ENCODE measurements at regions not wholly inside any gene's neighbourhood (a gene's known extent, or its start where the extent isn't known, plus 50 kb on each side); places are given as distances from the start of the nearest gene placed in this dataset.
"Not testable (repeated sequence)": the region's sequence is repeated elsewhere in the genome, so short reads cannot be mapped to it uniquely, and the experiment has no call there.

- no peak for DNase-seq
Measured at GRCh38 chr7:13742811-13743210, 246.7 kb downstream of the ETV1 start.

DNA sequence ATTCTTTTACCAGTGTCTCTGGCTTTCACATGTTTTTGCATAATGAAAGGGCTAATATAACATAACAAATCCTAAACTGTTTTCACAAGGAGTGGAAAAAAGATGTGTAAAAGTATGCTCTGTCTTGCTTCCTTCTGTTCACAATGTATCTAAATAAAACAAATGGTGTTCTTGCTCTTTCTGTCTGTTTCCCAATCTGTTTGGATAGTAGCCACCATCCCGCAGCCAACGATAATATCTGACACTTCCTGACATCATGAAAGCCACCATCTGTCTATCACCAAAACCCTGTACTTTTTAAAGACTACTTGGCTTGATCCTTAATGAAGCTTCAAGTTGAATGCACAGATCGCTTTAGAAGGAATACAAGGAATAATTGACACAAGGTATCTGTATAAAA, 246.2 kb downstream of the ETV1 start:
- no peak for DNase-seq

GRCh38 chr7:13745530-13745929, 243.9 kb downstream of the ETV1 start:
- no peak for DNase-seq

GRCh38 chr7:13748998-13749397, 240.5 kb downstream of the ETV1 start:
- no peak for DNase-seq

DNA sequence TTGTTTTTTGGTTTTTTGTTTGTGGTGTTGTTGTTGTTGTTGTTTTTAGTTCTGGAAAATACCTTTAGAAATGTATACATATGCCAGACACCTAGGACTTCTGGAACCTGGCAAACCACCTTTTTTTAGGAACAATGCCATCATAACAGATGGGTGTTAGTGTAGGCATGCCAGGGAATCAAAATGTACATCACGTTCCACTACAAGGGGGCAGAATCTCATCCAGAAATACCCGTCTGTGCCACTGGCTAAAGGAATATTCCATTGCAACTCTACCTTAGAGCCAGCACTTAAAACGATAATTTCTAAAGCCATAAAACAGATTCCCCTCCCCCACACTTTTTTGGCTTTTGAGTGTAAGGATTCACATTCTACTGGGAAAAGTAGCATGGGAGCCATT, 239.8 kb downstream of the ETV1 start:
- DNase-seq: no peak

- no peak for DNase-seq
Measured at GRCh38 chr7:13751766-13752165, 237.7 kb downstream of the ETV1 start.

- DNase-seq: no peak
Measured at GRCh38 chr7:13757841-13758240, 231.6 kb downstream of the ETV1 start.

DNA sequence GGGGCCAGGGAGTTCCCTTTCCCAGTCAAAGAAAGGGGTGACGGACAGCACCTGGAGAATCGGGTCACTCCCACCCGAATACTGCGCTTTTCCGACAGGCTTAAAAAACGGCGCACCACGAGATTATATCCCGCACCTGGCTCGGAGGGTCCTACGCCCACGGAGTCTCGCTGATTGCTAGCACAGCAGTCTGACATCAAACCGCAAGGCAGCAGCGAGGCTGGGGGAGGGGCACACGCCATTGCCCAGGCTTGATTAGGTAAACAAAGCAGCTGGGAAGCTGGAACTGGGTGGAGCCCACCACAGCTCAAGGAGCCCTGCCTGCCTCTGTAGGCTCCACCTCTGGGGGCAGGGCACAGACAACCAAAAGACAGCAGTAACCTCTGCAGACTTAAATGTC, 223.6 kb downstream of the ETV1 start:
- not testable (repeated sequence) for DNase-seq

- no peak for DNase-seq
Measured at GRCh38 chr7:13770305-13770704, 219.2 kb downstream of the ETV1 start.

GRCh38 chr7:13774976-13775375, 214.5 kb downstream of the ETV1 start:
- DNase-seq: no peak

- no peak for DNase-seq
Measured at GRCh38 chr7:13777242-13777641, 212.2 kb downstream of the ETV1 start.

DNA sequence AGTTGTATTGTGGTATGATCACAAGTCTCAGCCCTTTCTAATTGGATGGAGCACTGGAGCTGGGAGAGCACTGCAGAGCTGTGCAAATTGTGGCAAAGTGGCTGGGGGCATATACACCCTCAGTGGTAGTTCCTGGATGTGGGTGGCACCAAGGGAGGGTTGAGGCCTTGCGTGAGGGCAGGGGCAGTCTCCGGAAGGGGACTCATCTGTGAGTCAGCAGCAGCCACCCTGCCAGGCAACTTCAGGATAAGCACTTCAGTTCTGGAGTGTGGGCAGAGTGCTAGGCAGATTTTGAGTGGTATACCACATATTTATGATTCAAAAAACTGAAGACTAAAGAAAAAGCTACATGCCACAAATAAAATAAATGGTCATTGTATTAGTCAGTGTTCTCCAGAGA, 210.5 kb downstream of the ETV1 start:
- DNase-seq: peak; percentile 31

DNA sequence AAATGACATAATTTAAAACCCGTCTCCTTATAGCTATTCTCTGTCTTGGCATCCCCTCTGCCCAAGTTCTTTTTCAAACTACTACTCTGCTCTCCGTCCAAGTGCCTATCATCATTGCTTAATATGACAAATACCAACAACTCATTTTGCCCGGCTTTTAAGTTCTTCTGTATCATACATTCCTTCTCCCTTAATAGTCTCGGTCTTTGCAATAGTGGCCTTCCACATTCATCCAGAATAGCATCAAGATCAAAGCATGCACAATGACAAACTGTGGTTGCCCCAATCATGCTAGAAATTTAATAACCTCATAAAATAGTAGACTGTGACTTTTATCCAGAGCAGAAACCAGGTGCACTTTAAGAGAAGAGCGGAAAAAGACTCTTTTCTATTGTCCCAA, 198.9 kb downstream of the ETV1 start:
- DNase-seq: no peak

DNA sequence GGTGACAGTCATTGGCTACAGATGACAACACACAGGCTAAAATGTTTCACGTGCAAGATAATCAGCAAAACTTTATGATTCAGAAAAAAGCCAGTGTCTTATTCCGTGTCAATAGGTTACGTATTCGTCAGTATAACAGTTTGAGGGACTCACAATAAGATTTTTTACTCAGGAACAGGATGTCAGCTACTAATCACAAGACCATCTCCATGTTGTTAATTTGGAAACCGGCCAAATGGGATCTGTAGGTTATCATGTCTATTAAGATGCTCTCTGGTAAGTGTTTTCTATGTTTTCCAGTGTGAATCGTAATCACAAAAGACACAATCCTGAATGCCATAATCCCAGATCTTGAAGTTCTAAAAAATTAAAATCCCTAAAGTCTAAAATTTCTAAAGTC, 197.3 kb downstream of the ETV1 start:
- DNase-seq: no peak

- DNase-seq: no peak
Measured at GRCh38 chr7:13793926-13794325, 195.5 kb downstream of the ETV1 start.

GRCh38 chr7:13794581-13794980, 194.9 kb downstream of the ETV1 start:
- DNase-seq: no peak

DNA sequence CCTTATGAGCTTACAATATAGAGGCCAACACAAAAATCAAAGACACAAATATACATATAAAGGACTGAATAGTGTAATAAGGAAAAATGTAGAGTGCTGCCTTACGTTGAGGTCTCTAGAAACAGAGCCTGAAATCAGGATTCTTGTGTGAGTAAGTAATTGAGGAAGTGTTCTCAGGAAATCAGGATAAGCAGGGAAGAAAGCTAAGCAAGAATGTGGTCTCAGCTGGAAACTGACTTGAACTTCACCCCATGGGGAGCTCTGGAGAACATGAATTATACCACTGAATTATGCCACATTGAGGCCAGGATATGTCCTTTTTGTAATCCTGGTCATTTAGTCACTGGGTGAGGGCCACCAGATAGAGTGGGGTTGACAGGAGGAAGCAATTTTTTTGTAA, 191.9 kb downstream of the ETV1 start:
- DNase-seq: no peak

- DNase-seq: peak; percentile 8
Measured at GRCh38 chr7:13800694-13801448, 188.6 kb downstream of the ETV1 start.

GRCh38 chr7:13801669-13802068, 187.8 kb downstream of the ETV1 start:
- no peak for DNase-seq

GRCh38 chr7:13802651-13803050, 186.8 kb downstream of the ETV1 start:
- no peak for DNase-seq

GRCh38 chr7:13803134-13803533, 186.3 kb downstream of the ETV1 start:
- DNase-seq: no peak

DNA sequence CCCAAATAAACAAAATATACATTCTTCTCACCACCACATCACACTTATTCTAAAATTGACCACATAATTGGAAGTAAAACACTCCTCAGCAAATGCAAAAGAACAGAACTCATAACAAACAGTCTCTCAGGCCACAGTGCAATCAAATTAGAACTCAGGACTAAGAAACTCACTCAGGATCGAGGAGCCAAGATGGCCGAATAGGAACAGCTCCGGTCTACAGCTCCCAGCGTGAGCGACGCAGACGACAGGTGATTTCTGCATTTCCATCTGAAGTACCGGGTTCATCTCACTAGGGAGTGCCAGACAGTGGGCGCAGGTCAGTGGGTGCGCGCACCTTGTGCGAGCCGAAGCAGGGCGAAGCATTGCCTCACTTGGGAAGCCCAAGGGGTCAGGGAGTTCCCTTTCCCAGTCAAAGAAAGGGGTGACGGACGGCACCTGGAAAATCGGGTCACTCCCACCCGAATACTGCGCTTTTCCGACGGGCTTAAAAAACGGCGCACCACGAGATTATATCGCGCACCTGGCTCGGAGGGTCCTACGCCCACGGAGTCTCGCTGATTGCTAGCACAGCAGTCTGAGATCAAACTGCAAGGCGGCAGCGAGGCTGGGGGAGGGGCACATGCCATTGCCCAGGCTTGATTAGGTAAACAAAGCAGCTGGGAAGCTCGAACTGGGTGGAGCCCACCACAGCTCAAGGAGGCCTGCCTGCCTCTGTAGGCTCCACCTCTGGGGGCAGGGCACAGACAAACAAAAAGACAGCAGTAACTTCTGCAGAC, 183.2 kb downstream of the ETV1 start:
- DNase-seq: not testable (repeated sequence)

GRCh38 chr7:13817230-13817629, 172.2 kb downstream of the ETV1 start:
- DNase-seq: not testable (repeated sequence)

- DNase-seq: no peak
Measured at GRCh38 chr7:13821152-13821787, 168.2 kb downstream of the ETV1 start.

Measured in stimulated activated CD4-positive, alpha-beta T cell treated with anti-CD3 and anti-CD28 coated beads, Interleukin-4, amount 100 ng/mL, for 24 hours (primary cell).